BLaER1 treated with 17β-estradiol and CSF1 and Interleukin-3, amounts not matched to agents 10 nM and 100 nM (cell line): ENCODE measurements at regions not wholly inside any gene's neighbourhood (a gene's known extent, or its start where the extent isn't known, plus 50 kb on each side); places are given as distances from the start of the nearest gene placed in this dataset.

ENCODE experiments used
- H3K27ac ChIP-seq, 11 experiments: shearing (Covaris generic); formaldehyde crosslinking; 2 replicates each; pipeline ENCODE4 v1.8.1; 2022
- H3K27me3 ChIP-seq, 11 experiments: shearing (Covaris generic); formaldehyde crosslinking; 2 replicates each; pipeline ENCODE4 v1.8.1; 2022
- H3K36me3 ChIP-seq, 11 experiments: shearing (Covaris generic); formaldehyde crosslinking; 2 replicates each; pipeline ENCODE4 v1.8.1; 2022
- H3K4me1 ChIP-seq, 10 experiments: shearing (Covaris generic); formaldehyde crosslinking; 2 replicates each; pipeline ENCODE4 v1.8.1; 2022
- H3K4me2 ChIP-seq, 11 experiments: shearing (Covaris generic); formaldehyde crosslinking; 2 replicates each; pipeline ENCODE4 v1.8.1; 2022
- H3K4me3 ChIP-seq, 10 experiments: shearing (Covaris generic); formaldehyde crosslinking; 2 replicates each; pipeline ENCODE4 v1.8.1; 2022
- H3K9ac ChIP-seq, 11 experiments: shearing (Covaris generic); formaldehyde crosslinking; 2 replicates each; pipeline ENCODE4 v1.8.1; 2022
- H3K9me3 ChIP-seq, 11 experiments: shearing (Covaris generic); formaldehyde crosslinking; replicated peaks in 1 of 11; 2 replicates each; pipeline ENCODE4 v1.8.1; 2022
- H4K20me1 ChIP-seq, 11 experiments: shearing (Covaris generic); formaldehyde crosslinking; 2 replicates each; pipeline ENCODE4 v1.8.1; 2022
- Cebpa-rat ChIP-seq, 11 experiments: shearing (Covaris generic); IDR thresholded peaks; 2 replicates each; pipeline ENCODE4 v1.8.1; 2022

- Histone ChIP-seq H3K4me3 (no peak overlapping the region), H3K36me3 (no peaks in the 10 kb centered on the region), H3K4me1 (no peaks in the 10 kb centered on the region), H3K9me3 (peaks cover 7 to 9% (median 8%) of the 10 kb centered on the region in 11 experiments; a peak in 20 of 22 replicates), H3K27me3 (no peaks in the 10 kb centered on the region), H4K20me1 (no peaks in the 10 kb centered on the region), H3K4me2 (no peak overlapping the region), H3K27ac (no peak overlapping the region), H3K9ac (no peak overlapping the region)
- TF ChIP-seq Cebpa-rat (IDR thresholded peaks at IDR 0.05): no peak
Measured at GRCh38 chr1:81225789-81226602, 574.7 kb upstream of the ADGRL2 start.

DNA sequence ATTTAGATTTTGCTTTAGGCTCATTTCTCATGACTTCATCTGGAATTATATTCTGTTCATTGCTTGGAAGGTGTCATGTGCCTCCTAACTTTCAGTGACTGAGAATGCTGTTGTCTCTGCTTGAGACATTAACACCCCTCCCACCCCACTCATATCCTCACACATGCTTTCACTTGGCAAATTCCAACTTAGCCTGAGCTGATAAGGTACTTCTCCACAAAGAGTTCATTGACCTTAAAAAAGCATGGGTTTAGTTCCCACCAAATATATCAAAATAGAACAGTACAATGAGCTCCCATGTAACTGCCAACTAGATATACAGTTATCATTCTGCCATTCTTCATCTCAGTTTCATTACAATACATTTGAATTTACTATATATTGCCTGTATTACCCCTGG is 576.5 kb upstream of the ADGRL2 start:
- H3K9me3 ChIP-seq: peaks cover 11 to 16% (median 15%) of the 10 kb centered on the region in 11 experiments; a peak in 20 of 22 replicates

GRCh38 chr1:81221564-81221963 is 579.2 kb upstream of the ADGRL2 start:
- Histone ChIP-seq H3K4me3 (no peak overlapping the region), H3K27ac (no peak overlapping the region), H3K4me2 (no peak overlapping the region), H3K27me3 (no peaks in the 10 kb centered on the region), H3K4me1 (no peaks in the 10 kb centered on the region), H4K20me1 (no peaks in the 10 kb centered on the region), H3K36me3 (no peaks in the 10 kb centered on the region), H3K9ac (no peak overlapping the region), H3K9me3 (peaks cover 11 to 16% (median 15%) of the 10 kb centered on the region in 11 experiments; a peak in 20 of 22 replicates)
- TF ChIP-seq Cebpa-rat (IDR thresholded peaks at IDR 0.05): no peak

More for the DNA sequence above, 576.5 kb upstream of the ADGRL2 start:
- Histone ChIP-seq H3K9ac (no peak overlapping the region), H3K4me3 (no peak overlapping the region), H3K27me3 (no peaks in the 10 kb centered on the region), H3K27ac (no peak overlapping the region), H3K4me2 (no peak overlapping the region), H3K4me1 (no peaks in the 10 kb centered on the region), H3K36me3 (no peaks in the 10 kb centered on the region), H4K20me1 (no peaks in the 10 kb centered on the region)
- TF ChIP-seq Cebpa-rat (IDR thresholded peaks at IDR 0.05): no peak

GRCh38 chr1:81220614-81221071 is 580.1 kb upstream of the ADGRL2 start:
- H3K27ac ChIP-seq: no peak overlapping the region
- no peaks in the 10 kb centered on the region for H3K4me1 ChIP-seq
- TF ChIP-seq Cebpa-rat (IDR thresholded peaks at IDR 0.05): no peak
- no peak overlapping the region for H3K4me3 ChIP-seq
- no peak overlapping the region for H3K9ac ChIP-seq
- H3K9me3 ChIP-seq: peaks cover 11 to 16% (median 15%) of the 10 kb centered on the region in 11 experiments; a peak in 20 of 22 replicates
- H3K27me3 ChIP-seq: no peaks in the 10 kb centered on the region
- no peaks in the 10 kb centered on the region for H3K36me3 ChIP-seq
- H3K4me2 ChIP-seq: no peak overlapping the region
- H4K20me1 ChIP-seq: no peaks in the 10 kb centered on the region

- Histone ChIP-seq H3K4me1 (peaks cover 0 to 13% (median 2%) of the 10 kb centered on the region in 10 experiments; a peak in 8 of 20 replicates), H3K9me3 (peaks cover 11 to 16% (median 15%) of the 10 kb centered on the region in 11 experiments; a peak in 20 of 22 replicates), H3K4me2 (no peak overlapping the region), H3K27me3 (no peaks in the 10 kb centered on the region), H3K27ac (no peak overlapping the region), H3K4me3 (no peak overlapping the region), H3K36me3 (no peaks in the 10 kb centered on the region), H3K9ac (no peak overlapping the region), H4K20me1 (no peaks in the 10 kb centered on the region)
- TF ChIP-seq Cebpa-rat (IDR thresholded peaks at IDR 0.05): no peak
Measured at GRCh38 chr1:81217058-81217457, 583.7 kb upstream of the ADGRL2 start.

GRCh38 chr1:81213279-81213678 is 587.5 kb upstream of the ADGRL2 start:
- H3K9ac ChIP-seq: no peak overlapping the region
- no peaks in the 10 kb centered on the region for H4K20me1 ChIP-seq
- peak in 3 of 11 experiments; percentile 13 to 46 (median 42); a peak in 2 of 22 replicates for TF ChIP-seq Cebpa-rat (IDR thresholded peaks at IDR 0.05)
- no peaks in the 10 kb centered on the region for H3K27me3 ChIP-seq
- H3K27ac ChIP-seq: no peak overlapping the region; a peak in 2 of 22 replicates
- peak overlapping the region in 4 of 11 experiments; percentile 25 to 59 (median 30); a peak in 7 of 22 replicates for H3K4me2 ChIP-seq
- peaks cover 0 to 22% (median 3%) of the 10 kb centered on the region in 10 experiments; a peak in 8 of 20 replicates for H3K4me1 ChIP-seq
- no peak overlapping the region for H3K4me3 ChIP-seq
- peaks cover 0 to 4% (median 0%) of the 10 kb centered on the region in 11 experiments; a peak in 1 of 22 replicates for H3K9me3 ChIP-seq
- H3K36me3 ChIP-seq: no peaks in the 10 kb centered on the region

DNA sequence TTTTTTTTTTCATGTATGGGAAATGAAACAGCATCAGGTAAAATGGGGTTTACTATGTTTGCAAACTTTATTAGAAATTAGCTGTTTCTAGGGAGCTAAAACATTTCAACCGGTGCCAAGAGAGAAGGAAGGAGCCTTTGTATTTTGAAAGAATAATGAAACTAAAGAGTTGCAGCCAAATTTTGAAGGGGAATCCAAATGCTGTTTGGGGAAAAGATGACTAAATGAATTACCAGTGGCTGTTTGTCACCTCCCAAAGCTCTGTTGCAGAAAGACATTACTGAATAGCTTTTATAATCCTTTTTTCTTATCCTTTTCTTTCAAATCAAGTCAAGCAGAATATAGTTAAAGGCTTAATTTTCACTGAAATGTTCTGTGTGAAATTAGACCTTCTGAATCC is 591.3 kb upstream of the ADGRL2 start:
- Histone ChIP-seq H3K27ac (no peak overlapping the region), H3K27me3 (no peaks in the 10 kb centered on the region), H3K36me3 (no peaks in the 10 kb centered on the region), H3K9ac (no peak overlapping the region), H3K4me2 (no peak overlapping the region), H3K4me1 (peaks cover 0 to 23% (median 4%) of the 10 kb centered on the region in 10 experiments; a peak in 8 of 20 replicates), H4K20me1 (no peaks in the 10 kb centered on the region), H3K4me3 (no peak overlapping the region), H3K9me3 (peaks cover 0 to 4% (median 0%) of the 10 kb centered on the region in 11 experiments; a peak in 1 of 22 replicates)
- TF ChIP-seq Cebpa-rat (IDR thresholded peaks at IDR 0.05): no peak

- Histone ChIP-seq H3K36me3 (no peaks in the 10 kb centered on the region), H3K9ac (no peak overlapping the region), H3K27me3 (no peaks in the 10 kb centered on the region), H4K20me1 (no peaks in the 10 kb centered on the region), H3K4me2 (peak overlapping the region in 4 of 11 experiments; percentile 3 to 39 (median 14); a peak in 4 of 22 replicates), H3K4me1 (peaks cover 0 to 20% (median 4%) of the 10 kb centered on the region in 10 experiments; a peak in 8 of 20 replicates), H3K27ac (no peak overlapping the region; a peak in 1 of 22 replicates), H3K4me3 (no peak overlapping the region), H3K9me3 (peaks cover 0 to 4% (median 0%) of the 10 kb centered on the region in 11 experiments; a peak in 1 of 22 replicates)
- TF ChIP-seq Cebpa-rat (IDR thresholded peaks at IDR 0.05): no peak
Measured at GRCh38 chr1:81208441-81208840, 592.3 kb upstream of the ADGRL2 start.

- H3K27me3 ChIP-seq: no peaks in the 10 kb centered on the region
- H3K36me3 ChIP-seq: no peaks in the 10 kb centered on the region
- no peak overlapping the region for H3K27ac ChIP-seq
- peaks cover 0 to 4% (median 0%) of the 10 kb centered on the region in 11 experiments; a peak in 1 of 22 replicates for H3K9me3 ChIP-seq
- no peak for TF ChIP-seq Cebpa-rat (IDR thresholded peaks at IDR 0.05)
- no peak overlapping the region for H3K4me3 ChIP-seq
- H3K4me2 ChIP-seq: no peak overlapping the region
- no peak overlapping the region for H3K9ac ChIP-seq
- no peaks in the 10 kb centered on the region for H4K20me1 ChIP-seq
- H3K4me1 ChIP-seq: peaks cover 0 to 11% (median 0%) of the 10 kb centered on the region in 10 experiments; a peak in 5 of 20 replicates
Measured at GRCh38 chr1:81205956-81206355, 594.8 kb upstream of the ADGRL2 start.
